Hepatocyte (in vitro differentiated cells): ENCODE measurements at regions not wholly inside any gene's neighbourhood (a gene's known extent, or its start where the extent isn't known, plus 50 kb on each side); places are given as distances from the start of the nearest gene placed in this dataset.

ENCODE experiments used
- DNase-seq: peaks from one replicate; pipeline ENCODE4 v3.0.0-alpha.2; 2016; ENCODE audit warnings: low spot score
- H2AFZ ChIP-seq: fragments of 200-600 bp; sonication (generic); 2 replicates; pipeline ENCODE4 v1.6.0; 2016; ENCODE audit warnings: antibody characterized with exemption, mild to moderate bottlenecking
- H3K27ac ChIP-seq: fragments of 200-600 bp; sonication (generic); 2 replicates; pipeline ENCODE4 v1.5.1; 2016; ENCODE audit warnings: mild to moderate bottlenecking
- H3K27me3 ChIP-seq: fragments of 200-600 bp; sonication (generic); 2 replicates; pipeline ENCODE4 v1.6.1; 2016
- H3K36me3 ChIP-seq: fragments of 200-600 bp; sonication (generic); replicated peaks from 2 replicates; pipeline ENCODE4 v1.5.1; 2016; ENCODE audit warnings: low read depth; ENCODE audit not compliant: insufficient read depth
- H3K4me1 ChIP-seq: fragments of 200-600 bp; sonication (generic); 2 replicates; pipeline ENCODE4 v1.5.1; 2016; ENCODE audit warnings: mild to moderate bottlenecking, moderate library complexity; ENCODE audit not compliant: insufficient read depth
- H3K4me2 ChIP-seq: fragments of 200-600 bp; sonication (generic); 2 replicates; pipeline ENCODE4 v1.6.0; 2016
- H3K4me3 ChIP-seq: fragments of 200-600 bp; sonication (generic); 2 replicates; pipeline ENCODE4 v1.5.1; 2016; ENCODE audit warnings: mild to moderate bottlenecking
- H3K79me2 ChIP-seq: fragments of 200-600 bp; sonication (generic); 2 replicates; pipeline ENCODE4 v1.6.0; 2017; ENCODE audit warnings: mild to moderate bottlenecking
- H3K9me2 ChIP-seq: fragments of 200-600 bp; sonication (generic); replicated peaks from 2 replicates; pipeline ENCODE4 v1.6.0; 2017; ENCODE audit warnings: mild to moderate bottlenecking; ENCODE audit not compliant: insufficient read depth
- H3K9me3 ChIP-seq: fragments of 200-600 bp; sonication (generic); 2 replicates; pipeline ENCODE4 v1.5.1; 2016; ENCODE audit warnings: low read depth, mild to moderate bottlenecking
- H4K20me1 ChIP-seq: fragments of 200-600 bp; sonication (generic); 2 replicates; pipeline ENCODE4 v1.6.0; 2016; ENCODE audit warnings: mild to moderate bottlenecking; ENCODE audit not compliant: insufficient read depth, poor library complexity, severe bottlenecking
- EZH2 ChIP-seq: fragments of 200-600 bp; sonication (generic); IDR thresholded peaks from 2 replicates; pipeline ENCODE4 v1.6.1; 2016; ENCODE audit warnings: antibody characterized with exemption, mild to moderate bottlenecking, borderline replicate concordance
- EZH2phosphoT487 ChIP-seq: fragments of 200-600 bp; sonication (generic); IDR thresholded peaks from one replicate; pipeline ENCODE4 v1.6.1; 2018; ENCODE audit warnings: antibody characterized with exemption, mild to moderate bottlenecking, low read depth, moderate library complexity; ENCODE audit not compliant: unreplicated experiment, severe bottlenecking
- WGBS: methylation state at CpG from one replicate; pipeline ENCODE4 v1.1.6; 2016; ENCODE audit warnings: low lambda C conversion rate; ENCODE audit errors: missing lambda C conversion rate; 5-methylcytosine and 5-hydroxymethylcytosine counted together
- TF ChIP-seq, protein P1 (sequence below): fragments of 200-600 bp; sonication (generic); IDR thresholded peaks from 2 replicates; pipeline ENCODE4 v1.5.1; 2016; ENCODE audit warnings: antibody characterized with exemption, mild to moderate bottlenecking; ENCODE audit not compliant: poor library complexity

DNA sequence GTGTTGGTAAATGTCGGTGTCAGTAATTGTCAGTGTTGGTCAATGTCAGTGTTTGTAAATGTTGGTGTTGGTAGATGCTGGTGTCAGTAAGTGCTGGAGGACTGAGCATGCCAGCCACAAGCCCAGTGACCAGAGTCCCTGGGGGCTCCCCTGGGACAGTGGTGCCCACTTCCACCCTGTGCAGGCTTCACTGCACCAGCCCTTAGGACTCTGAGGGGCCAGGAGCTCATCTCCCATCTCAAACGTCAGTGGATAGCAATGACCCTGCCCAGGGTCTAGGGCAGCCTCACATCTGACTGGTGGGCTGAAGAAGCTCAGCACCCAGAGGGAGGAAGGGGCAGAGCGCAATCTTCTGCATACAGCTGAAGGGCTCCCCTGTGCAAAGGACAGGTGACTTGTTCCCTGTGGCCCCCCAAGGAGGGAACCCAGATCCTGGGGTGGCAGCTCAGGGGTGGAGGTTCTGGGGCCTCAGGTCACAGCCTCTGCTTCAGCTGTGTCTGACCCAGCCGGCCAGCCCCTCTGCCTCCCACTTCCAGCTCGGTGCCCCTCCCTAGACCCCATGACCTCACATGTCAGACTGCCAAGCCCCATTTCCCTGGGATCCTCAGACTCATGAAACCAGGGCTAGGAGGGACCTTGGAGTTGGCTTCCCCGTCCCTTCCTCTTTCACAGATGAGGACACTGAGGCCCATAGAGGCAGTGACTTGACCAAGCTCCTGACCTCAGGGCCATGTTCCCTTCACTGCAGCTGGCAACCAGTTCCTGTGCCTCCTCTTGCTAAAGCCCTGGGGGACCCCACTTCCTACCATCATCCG is 138.4 kb downstream of the CRYBB2 start:
- Histone ChIP-seq H2AFZ (no peak overlapping the region), H3K9me3 (no peaks in the 10 kb centered on the region), H3K4me2 (no peak overlapping the region), H3K4me1 (no peaks in the 10 kb centered on the region), H3K27ac (no peak overlapping the region), H3K79me2 (no peaks in the 10 kb centered on the region), H3K27me3 (no peaks in the 10 kb centered on the region), H3K36me3 (no peaks in the 10 kb centered on the region), H3K9me2 (no peaks in the 10 kb centered on the region), H4K20me1 (peaks cover 8% of the 10 kb centered on the region), H3K4me3 (no peak overlapping the region)
- TF ChIP-seq EZH2 (no peak), EZH2phosphoT487 (no peak)
- TF ChIP-seq, protein P1, sequence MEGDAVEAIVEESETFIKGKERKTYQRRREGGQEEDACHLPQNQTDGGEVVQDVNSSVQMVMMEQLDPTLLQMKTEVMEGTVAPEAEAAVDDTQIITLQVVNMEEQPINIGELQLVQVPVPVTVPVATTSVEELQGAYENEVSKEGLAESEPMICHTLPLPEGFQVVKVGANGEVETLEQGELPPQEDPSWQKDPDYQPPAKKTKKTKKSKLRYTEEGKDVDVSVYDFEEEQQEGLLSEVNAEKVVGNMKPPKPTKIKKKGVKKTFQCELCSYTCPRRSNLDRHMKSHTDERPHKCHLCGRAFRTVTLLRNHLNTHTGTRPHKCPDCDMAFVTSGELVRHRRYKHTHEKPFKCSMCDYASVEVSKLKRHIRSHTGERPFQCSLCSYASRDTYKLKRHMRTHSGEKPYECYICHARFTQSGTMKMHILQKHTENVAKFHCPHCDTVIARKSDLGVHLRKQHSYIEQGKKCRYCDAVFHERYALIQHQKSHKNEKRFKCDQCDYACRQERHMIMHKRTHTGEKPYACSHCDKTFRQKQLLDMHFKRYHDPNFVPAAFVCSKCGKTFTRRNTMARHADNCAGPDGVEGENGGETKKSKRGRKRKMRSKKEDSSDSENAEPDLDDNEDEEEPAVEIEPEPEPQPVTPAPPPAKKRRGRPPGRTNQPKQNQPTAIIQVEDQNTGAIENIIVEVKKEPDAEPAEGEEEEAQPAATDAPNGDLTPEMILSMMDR, result no peak
- WGBS, result 96% methylated on average over 7 of the region's 7 CpGs
- no peak for DNase-seq

DNA sequence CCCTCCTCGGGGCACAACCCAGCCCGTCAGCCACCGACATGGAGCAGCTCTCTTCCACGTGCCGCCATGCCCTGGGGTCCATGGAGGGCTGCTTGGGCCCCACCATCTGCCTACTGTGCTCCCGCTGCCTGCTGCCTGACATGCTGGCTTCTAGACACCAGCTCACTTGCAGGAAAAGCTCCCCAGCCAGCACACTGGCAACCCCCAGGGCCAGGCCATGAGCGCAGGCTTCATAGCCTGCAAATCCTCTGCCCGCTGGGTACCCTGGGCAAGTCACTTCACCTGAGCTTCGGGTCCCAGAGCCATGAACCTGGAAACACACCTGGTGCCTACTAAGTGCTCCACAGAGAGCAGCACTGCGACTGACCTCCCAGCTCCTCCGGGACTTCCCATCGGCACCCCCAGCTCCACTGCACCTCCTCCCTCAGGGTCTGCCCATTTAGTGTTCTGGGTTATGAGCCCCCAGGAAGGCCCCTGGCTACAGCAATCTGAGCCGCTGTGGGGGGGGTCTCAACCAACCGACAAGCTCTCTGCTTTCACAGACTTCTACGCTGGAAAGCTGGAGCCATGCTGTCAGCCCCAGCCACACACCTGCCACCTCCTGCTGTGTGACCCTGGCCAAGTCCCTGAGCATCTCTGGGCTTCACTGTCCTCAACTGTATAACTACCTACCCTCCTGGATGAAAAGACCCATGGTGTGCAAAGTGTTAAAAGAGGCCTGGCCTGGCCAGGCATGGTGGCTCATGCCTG is 139.2 kb downstream of the CRYBB2 start:
- no peak overlapping the region for H3K4me3 ChIP-seq
- no peaks in the 10 kb centered on the region for H3K36me3 ChIP-seq
- H3K27ac ChIP-seq, result no peak overlapping the region
- no peak overlapping the region for H3K4me2 ChIP-seq
- 99% methylated on average over 15 of the region's 15 CpGs for WGBS
- peaks cover 9% of the 10 kb centered on the region for H4K20me1 ChIP-seq
- H3K4me1 ChIP-seq, result no peaks in the 10 kb centered on the region
- no peaks in the 10 kb centered on the region for H3K9me2 ChIP-seq
- no peak overlapping the region for H2AFZ ChIP-seq
- no peaks in the 10 kb centered on the region for H3K27me3 ChIP-seq
- TF ChIP-seq, protein P1, result no peak
- no peak for TF ChIP-seq EZH2
- no peak for TF ChIP-seq EZH2phosphoT487
- DNase-seq, result no peak
- H3K9me3 ChIP-seq, result no peaks in the 10 kb centered on the region
- H3K79me2 ChIP-seq, result no peaks in the 10 kb centered on the region

- Histone ChIP-seq H3K4me1 (no peaks in the 10 kb centered on the region), H3K79me2 (no peaks in the 10 kb centered on the region), H4K20me1 (peaks cover 9% of the 10 kb centered on the region), H2AFZ (no peak overlapping the region), H3K27ac (no peak overlapping the region), H3K27me3 (no peaks in the 10 kb centered on the region), H3K9me2 (no peaks in the 10 kb centered on the region), H3K4me2 (no peak overlapping the region), H3K4me3 (no peak overlapping the region), H3K9me3 (no peaks in the 10 kb centered on the region), H3K36me3 (no peaks in the 10 kb centered on the region)
- TF ChIP-seq EZH2phosphoT487, result no peak
- TF ChIP-seq, protein P1, result no peak
- TF ChIP-seq EZH2, result no peak
- 98% methylated on average over 21 of the region's 26 CpGs for WGBS
- DNase-seq, result no peak
These were observed 140.3 kb downstream of the CRYBB2 start for GRCh38 chr22:25359601-25360261.
